Astrocyte (in vitro differentiated cells and primary cell): ENCODE measurements at regions not wholly inside any gene's neighbourhood (a gene's known extent, or its start where the extent isn't known, plus 50 kb on each side); places are given as distances from the start of the nearest gene placed in this dataset.

Experiments used
- DNase-seq: peaks from one replicate; pipeline ENCODE4 v3.0.0-alpha.2; 2010; ENCODE audit warnings: low read depth
- FAIRE-seq: peaks from 2 replicates; lab custom pipeline; 2011; peaks lifted over from hg19 to GRCh38; lab: Jason Lieb, UNC
- H2AFZ ChIP-seq: 2 replicates; pipeline ENCODE4 v1.6.0; 2012; ENCODE audit warnings: low read depth, low read length, inconsistent platforms
- H3K27ac ChIP-seq: 2 replicates; pipeline ENCODE4 v1.5.1; 2011; ENCODE audit warnings: low read depth, low read length, inconsistent platforms
- H3K27me3 ChIP-seq: 2 replicates; pipeline ENCODE4 v1.6.0; 2011; ENCODE audit warnings: low read length, inconsistent platforms; ENCODE audit not compliant: insufficient read depth
- H3K36me3 ChIP-seq: 2 replicates; pipeline ENCODE4 v1.5.1; 2011; ENCODE audit warnings: low read length, inconsistent platforms; ENCODE audit not compliant: insufficient read depth
- H3K4me1 ChIP-seq: 2 replicates; pipeline ENCODE4 v1.5.1; 2011; ENCODE audit warnings: low read length, inconsistent platforms; ENCODE audit not compliant: insufficient read depth
- H3K4me2 ChIP-seq: 2 replicates; pipeline ENCODE4 v1.6.0; 2012; ENCODE audit warnings: low read length, inconsistent platforms
- H3K4me3 ChIP-seq: 2 replicates; pipeline ENCODE4 v1.5.1; 2011; ENCODE audit warnings: low read depth, mild to moderate bottlenecking, low read length, inconsistent platforms; ENCODE audit not compliant: insufficient read depth
- H3K79me2 ChIP-seq: 2 replicates; pipeline ENCODE4 v1.6.0; 2012; ENCODE audit warnings: mild to moderate bottlenecking, low read length, inconsistent platforms; ENCODE audit not compliant: insufficient read depth
- H3K9ac ChIP-seq: 2 replicates; pipeline ENCODE4 v1.6.0; 2012; ENCODE audit warnings: mild to moderate bottlenecking, low read length, inconsistent platforms
- H3K9me3 ChIP-seq: 2 replicates; pipeline ENCODE4 v1.5.1; 2012; ENCODE audit warnings: low read depth, mild to moderate bottlenecking, low read length, inconsistent platforms; ENCODE audit not compliant: insufficient read depth
- H4K20me1 ChIP-seq: 2 replicates; pipeline ENCODE4 v1.6.0; 2012; ENCODE audit warnings: low read length, inconsistent platforms; ENCODE audit not compliant: insufficient read depth
- H3K27ac Mint-ChIP-seq: one replicate; pipeline ENCODE4 v1.8.0; 2021; ENCODE audit warnings: mild to moderate bottlenecking, mixed read lengths; ENCODE audit not compliant: unreplicated experiment
- H3K27me3 Mint-ChIP-seq: one replicate; pipeline ENCODE4 v1.8.0; 2021; ENCODE audit warnings: low read depth, mixed read lengths; ENCODE audit not compliant: unreplicated experiment
- H3K36me3 Mint-ChIP-seq: one replicate; pipeline ENCODE4 v1.8.0; 2021; ENCODE audit warnings: low read depth, mixed read lengths; ENCODE audit not compliant: unreplicated experiment
- H3K4me1 Mint-ChIP-seq: one replicate; pipeline ENCODE4 v1.8.0; 2021; ENCODE audit warnings: low read depth, mixed read lengths; ENCODE audit not compliant: unreplicated experiment
- H3K4me3 Mint-ChIP-seq: one replicate; pipeline ENCODE4 v1.8.0; 2021; ENCODE audit warnings: mild to moderate bottlenecking, moderate library complexity, mixed read lengths; ENCODE audit not compliant: unreplicated experiment
- H3K9me3 Mint-ChIP-seq: one replicate; pipeline ENCODE4 v1.8.0; 2021; ENCODE audit warnings: mild to moderate bottlenecking, mixed read lengths; ENCODE audit not compliant: unreplicated experiment
- CTCF ChIP-seq: IDR thresholded peaks from 2 replicates; pipeline ENCODE4 v1.5.1; 2011; ENCODE audit warnings: low read depth, mild to moderate bottlenecking, inconsistent platforms, low read length, moderate library complexity; ENCODE audit not compliant: insufficient read depth
- EZH2 ChIP-seq: IDR thresholded peaks from 2 replicates; pipeline ENCODE4 v1.6.1; 2012; ENCODE audit warnings: mild to moderate bottlenecking, low read length, inconsistent platforms; ENCODE audit not compliant: insufficient read depth

GRCh38 chr10:131480861-131481260 is 169.3 kb upstream of the TCERG1L start:
- no peak for DNase-seq
- Mint-ChIP-seq H3K36me3 (no peaks in the 10 kb centered on the region), H3K9me3 (peaks cover 5% of the 10 kb centered on the region), H3K4me1 (peaks cover 5% of the 10 kb centered on the region), H3K27ac (no peak overlapping the region), H3K27me3 (peaks cover 7% of the 10 kb centered on the region), H3K4me3 (no peak overlapping the region)
- Histone ChIP-seq H2AFZ (no peak overlapping the region), H3K4me2 (no peak overlapping the region), H3K9ac (no peak overlapping the region), H3K79me2 (no peaks in the 10 kb centered on the region), H4K20me1 (no peaks in the 10 kb centered on the region), H3K4me1 (no peaks in the 10 kb centered on the region), H3K9me3 (peaks cover 17% of the 10 kb centered on the region), H3K4me3 (no peak overlapping the region), H3K27ac (no peak overlapping the region), H3K27me3 (no peaks in the 10 kb centered on the region), H3K36me3 (no peaks in the 10 kb centered on the region)
- FAIRE-seq = no peak
- TF ChIP-seq EZH2 (no peak), CTCF (no peak)

- FAIRE-seq (no peak), DNase-seq (no peak)
- peaks cover 5% of the 10 kb centered on the region for H3K27me3 Mint-ChIP-seq
- no peak overlapping the region for H3K4me3 Mint-ChIP-seq
- no peak overlapping the region for H3K9ac ChIP-seq
- H3K4me1 Mint-ChIP-seq = no peaks in the 10 kb centered on the region
- no peak overlapping the region for H2AFZ ChIP-seq
- no peak overlapping the region for H3K27ac Mint-ChIP-seq
- no peaks in the 10 kb centered on the region for H3K4me1 ChIP-seq
- H3K27ac ChIP-seq = no peak overlapping the region
- H3K4me3 ChIP-seq = no peak overlapping the region
- H3K9me3 Mint-ChIP-seq = no peaks in the 10 kb centered on the region
- no peaks in the 10 kb centered on the region for H4K20me1 ChIP-seq
- no peaks in the 10 kb centered on the region for H3K36me3 Mint-ChIP-seq
- no peak for TF ChIP-seq EZH2
- no peak for TF ChIP-seq CTCF
- H3K36me3 ChIP-seq = no peaks in the 10 kb centered on the region
- no peaks in the 10 kb centered on the region for H3K79me2 ChIP-seq
- peaks cover 19% of the 10 kb centered on the region for H3K9me3 ChIP-seq
- H3K4me2 ChIP-seq = no peak overlapping the region
- no peaks in the 10 kb centered on the region for H3K27me3 ChIP-seq
These were observed 174.2 kb upstream of the TCERG1L start for GRCh38 chr10:131485732-131486131.

- no peak for TF ChIP-seq EZH2
- no peak for TF ChIP-seq CTCF
- H3K36me3 Mint-ChIP-seq = no peaks in the 10 kb centered on the region
- FAIRE-seq = no peak
- Histone ChIP-seq H3K9me3 (peaks cover 23% of the 10 kb centered on the region), H3K4me1 (no peaks in the 10 kb centered on the region), H4K20me1 (no peaks in the 10 kb centered on the region), H3K4me2 (no peak overlapping the region), H3K27me3 (no peaks in the 10 kb centered on the region), H3K27ac (no peak overlapping the region), H3K36me3 (no peaks in the 10 kb centered on the region), H2AFZ (no peak overlapping the region), H3K9ac (no peak overlapping the region), H3K4me3 (no peak overlapping the region), H3K79me2 (no peaks in the 10 kb centered on the region)
- DNase-seq = no peak
- H3K27me3 Mint-ChIP-seq = no peaks in the 10 kb centered on the region
- H3K4me1 Mint-ChIP-seq = no peaks in the 10 kb centered on the region
- H3K4me3 Mint-ChIP-seq = no peak overlapping the region
- H3K9me3 Mint-ChIP-seq = peaks cover 8% of the 10 kb centered on the region
- H3K27ac Mint-ChIP-seq = no peak overlapping the region
These were observed 176.3 kb upstream of the TCERG1L start for GRCh38 chr10:131487822-131488221.
